ENCODE measurements at regions not wholly inside any gene's neighbourhood (a gene's known extent, or its start where the extent isn't known, plus 50 kb on each side); places are given as distances from the start of the nearest gene placed in this dataset.

DNA sequence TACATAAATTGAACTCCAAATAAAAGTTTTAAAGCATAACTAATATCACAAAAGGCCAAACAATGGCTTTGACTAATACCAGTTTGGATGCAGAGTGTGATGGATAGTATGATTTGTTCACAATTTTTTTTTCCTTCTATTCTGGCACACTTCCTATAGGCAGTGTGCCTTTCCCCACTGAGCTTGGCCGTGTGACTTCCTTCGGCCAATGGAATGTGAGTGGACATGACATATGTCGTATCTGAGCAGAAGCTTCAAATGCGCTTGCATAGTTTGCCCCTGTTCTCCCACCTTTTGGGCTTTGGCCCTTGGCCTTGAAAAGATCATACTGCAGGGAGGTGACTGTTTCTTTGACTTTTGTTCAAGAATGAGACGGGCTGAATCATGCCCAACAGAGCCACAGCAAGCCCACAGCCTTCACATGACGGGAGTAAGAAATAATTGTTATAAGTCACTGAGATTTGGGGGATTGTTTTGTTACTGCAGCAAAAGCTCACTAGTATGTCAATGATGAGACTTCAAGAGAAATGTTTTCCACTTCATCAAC, 279.9 kb upstream of the NEBL start:
- Histone ChIP-seq H3K79me1 (ENCODE audit: low read depth, low read length) (peaks cover 2% of the 10 kb centered on the region), H3K9ac (ENCODE audit: low read depth, low read length, poor library complexity) (no peak overlapping the region), H3K4me3 (ENCODE audit: low read length in 2 of 2) (no peak overlapping the region), H3K27ac (replicated peaks; ENCODE audit: low read length) (no peak overlapping the region), H4K8ac (ENCODE audit: low read depth, low read length) (no peak overlapping the region), H2BK15ac (ENCODE audit: low read length) (no peak overlapping the region), H3K4me2 (ENCODE audit: insufficient read depth, low read length, poor library complexity, severe bottlenecking) (no peak overlapping the region), H3K9me3 (replicated peaks in 1 of 2; ENCODE audit: control insufficient read depth in 2 of 2, insufficient read depth in 1 of 2, low read depth in 1 of 2, low read length in 2 of 2) (peaks cover 2 to 5% of the 10 kb centered on the region in 2 donors), H2BK5ac (ENCODE audit: low read length) (no peak overlapping the region), H2BK120ac (ENCODE audit: low read depth, low read length) (no peak overlapping the region), H3K14ac (ENCODE audit: low read length) (no peak overlapping the region), H3K36me3 (replicated peaks in 1 of 2; ENCODE audit: control insufficient read depth in 2 of 2, insufficient read depth in 2 of 2, low read length in 2 of 2) (no peaks in the 10 kb centered on the region), H3K4me1 (ENCODE audit: control insufficient read depth in 2 of 2, insufficient read depth in 1 of 2, low read depth in 1 of 2, low read length in 2 of 2) (peaks cover 4 to 5% of the 10 kb centered on the region in 2 donors), H3K4ac (ENCODE audit: low read length) (no peak overlapping the region), H3K27me3 (ENCODE audit: control insufficient read depth in 3 of 3, insufficient read depth in 3 of 3, low read depth in 1 of 3, low read length in 3 of 3) (peaks cover 0 to 9% (median 0%) of the 10 kb centered on the region in 3 experiments), H3K23ac (ENCODE audit: low read depth, low read length, poor library complexity) (no peak overlapping the region), H3K18ac (ENCODE audit: low read length) (no peak overlapping the region), H2AFZ (ENCODE audit: low read length) (no peak overlapping the region), H2BK12ac (ENCODE audit: low read length) (no peak overlapping the region), H4K91ac (ENCODE audit: low read depth, low read length, poor library complexity) (no peak overlapping the region), H2AK5ac (ENCODE audit: low read depth, low read length) (no peak overlapping the region)
- DNase-seq (ENCODE audit: low spot score), result no peak
- WGBS, 2 donors (ENCODE audit: extremely low coverage in 2 of 2, insufficient read length in 2 of 2, insufficient replicate concordance in 1 of 2), result no CpG with 5 or more reads among the region's 6 CpGs

DNA sequence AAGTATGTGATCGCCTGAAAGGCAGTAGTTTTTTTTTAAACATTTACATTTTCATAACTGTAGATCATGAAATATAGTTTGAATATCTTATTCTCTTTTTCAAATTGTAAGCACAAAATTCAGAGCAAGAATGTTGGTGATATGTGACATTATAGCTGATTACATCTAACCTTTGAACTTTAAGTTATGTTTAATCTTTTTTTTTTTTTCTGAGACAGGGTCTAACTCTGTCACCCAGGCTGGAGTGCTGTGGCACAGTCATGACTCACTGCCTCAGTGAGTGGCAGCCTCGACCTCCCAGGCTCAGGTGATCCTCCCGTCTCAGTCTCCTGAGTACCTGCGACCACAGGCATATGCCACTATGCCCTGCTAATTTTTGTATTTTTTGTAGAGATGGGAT, 278.7 kb upstream of the NEBL start:
- no peak overlapping the region for H2BK12ac ChIP-seq (ENCODE audit: low read length)
- no CpG with 5 or more reads among the region's 4 CpGs for WGBS, 2 donors (ENCODE audit: extremely low coverage in 2 of 2, insufficient read length in 2 of 2, insufficient replicate concordance in 1 of 2)

DNA sequence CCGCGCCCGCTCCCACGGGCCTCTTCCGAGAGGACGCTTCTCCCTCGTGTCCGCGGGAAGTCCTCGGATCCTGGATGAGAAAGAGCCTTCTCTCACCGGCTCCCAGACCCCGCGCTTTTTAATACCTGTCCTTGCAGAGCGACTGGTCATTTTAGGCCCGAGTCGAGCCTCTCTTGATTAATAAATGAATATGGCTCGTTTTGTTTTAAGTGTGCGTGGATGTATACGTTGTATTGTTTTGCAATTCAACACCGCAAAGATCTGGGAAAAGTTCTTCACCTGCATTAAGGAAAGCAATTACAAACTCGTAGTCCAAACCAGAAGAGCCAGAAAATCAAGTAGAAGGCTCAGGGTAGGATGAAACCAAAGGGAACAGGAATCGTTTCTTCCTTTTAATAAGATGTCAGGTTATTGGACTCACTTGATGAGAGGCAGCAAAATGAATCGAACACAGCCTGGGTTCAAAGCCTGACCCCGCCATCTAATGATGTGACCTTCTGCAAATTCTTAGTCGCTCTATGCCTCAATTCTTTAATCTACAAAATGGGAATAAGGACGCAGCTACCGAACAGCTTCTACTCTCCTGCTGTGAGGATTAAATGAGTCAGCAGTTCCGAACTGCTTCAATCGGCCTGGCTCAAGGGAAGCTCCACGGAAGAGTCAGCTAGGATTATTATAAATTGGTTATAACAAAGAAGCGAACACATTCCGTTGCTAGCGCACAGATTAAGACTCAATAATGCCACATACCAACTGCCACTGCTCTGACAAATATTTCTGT, 277.8 kb upstream of the NEBL start:
- peaks cover 0 to 9% (median 0%) of the 10 kb centered on the region in 3 experiments for H3K27me3 ChIP-seq (ENCODE audit: control insufficient read depth in 3 of 3, insufficient read depth in 3 of 3, low read depth in 1 of 3, low read length in 3 of 3)
- peak overlapping the region; percentile 59 to 99 for H3K4me3 ChIP-seq (ENCODE audit: low read length in 2 of 2)
- peak overlapping the region; percentile 26 for H4K91ac ChIP-seq (ENCODE audit: low read depth, low read length, poor library complexity)
- H3K79me1 ChIP-seq (ENCODE audit: low read depth, low read length), result peaks cover 2% of the 10 kb centered on the region
- peak overlapping the region; percentile 97 for H3K4me2 ChIP-seq (ENCODE audit: insufficient read depth, low read length, poor library complexity, severe bottlenecking)
- H3K27ac ChIP-seq (replicated peaks; ENCODE audit: low read length), result peak overlapping the region; percentile 35
- peaks cover 8 to 13% of the 10 kb centered on the region in 2 donors for H3K4me1 ChIP-seq (ENCODE audit: control insufficient read depth in 2 of 2, insufficient read depth in 1 of 2, low read depth in 1 of 2, low read length in 2 of 2)
- H3K36me3 ChIP-seq (replicated peaks in 1 of 2; ENCODE audit: control insufficient read depth in 2 of 2, insufficient read depth in 2 of 2, low read length in 2 of 2), result peaks cover 0 to 3% of the 10 kb centered on the region in 2 donors
- H3K4ac ChIP-seq (ENCODE audit: low read length), result no peak overlapping the region
- peak overlapping the region; percentile 92 for H2BK15ac ChIP-seq (ENCODE audit: low read length)
- no peak overlapping the region for H4K8ac ChIP-seq (ENCODE audit: low read depth, low read length)
- H2BK12ac ChIP-seq (ENCODE audit: low read length), result peak overlapping the region; percentile 80
- H2BK120ac ChIP-seq (ENCODE audit: low read depth, low read length), result peak overlapping the region; percentile 58
- WGBS, 2 donors (ENCODE audit: extremely low coverage in 2 of 2, insufficient read length in 2 of 2, insufficient replicate concordance in 1 of 2), result no CpG with 5 or more reads among the region's 33 CpGs
- H3K14ac ChIP-seq (ENCODE audit: low read length), result no peak overlapping the region
- H3K9ac ChIP-seq (ENCODE audit: low read depth, low read length, poor library complexity), result peak overlapping the region; percentile 97
- H3K9me3 ChIP-seq (replicated peaks in 1 of 2; ENCODE audit: control insufficient read depth in 2 of 2, insufficient read depth in 1 of 2, low read depth in 1 of 2, low read length in 2 of 2), result peaks cover 2 to 5% of the 10 kb centered on the region in 2 donors
- H3K18ac ChIP-seq (ENCODE audit: low read length), result peak overlapping the region; percentile 99
- peak overlapping the region; percentile 51 for H3K23ac ChIP-seq (ENCODE audit: low read depth, low read length, poor library complexity)
- H2BK5ac ChIP-seq (ENCODE audit: low read length), result peak overlapping the region; percentile 88
- peak overlapping the region; percentile 94 for H2AFZ ChIP-seq (ENCODE audit: low read length)
- peak overlapping the region; percentile 39 for H2AK5ac ChIP-seq (ENCODE audit: low read depth, low read length)
- peak; percentile 46 for DNase-seq (ENCODE audit: low spot score)

More for the DNA sequence above, 278.7 kb upstream of the NEBL start:
- Histone ChIP-seq H3K4me2 (ENCODE audit: insufficient read depth, low read length, poor library complexity, severe bottlenecking) (no peak overlapping the region), H3K23ac (ENCODE audit: low read depth, low read length, poor library complexity) (peak overlapping the region; percentile 4), H3K4ac (ENCODE audit: low read length) (no peak overlapping the region), H3K36me3 (replicated peaks in 1 of 2; ENCODE audit: control insufficient read depth in 2 of 2, insufficient read depth in 2 of 2, low read length in 2 of 2) (peaks cover 0 to 3% of the 10 kb centered on the region in 2 donors), H4K8ac (ENCODE audit: low read depth, low read length) (no peak overlapping the region), H3K14ac (ENCODE audit: low read length) (no peak overlapping the region), H2BK15ac (ENCODE audit: low read length) (no peak overlapping the region), H3K9ac (ENCODE audit: low read depth, low read length, poor library complexity) (no peak overlapping the region), H4K91ac (ENCODE audit: low read depth, low read length, poor library complexity) (peak overlapping the region; percentile 25), H2BK120ac (ENCODE audit: low read depth, low read length) (no peak overlapping the region), H2AFZ (ENCODE audit: low read length) (no peak overlapping the region), H3K9me3 (replicated peaks in 1 of 2; ENCODE audit: control insufficient read depth in 2 of 2, insufficient read depth in 1 of 2, low read depth in 1 of 2, low read length in 2 of 2) (peaks cover 2 to 5% of the 10 kb centered on the region in 2 donors), H3K4me1 (ENCODE audit: control insufficient read depth in 2 of 2, insufficient read depth in 1 of 2, low read depth in 1 of 2, low read length in 2 of 2) (peaks cover 4 to 5% of the 10 kb centered on the region in 2 donors), H2BK5ac (ENCODE audit: low read length) (no peak overlapping the region), H3K18ac (ENCODE audit: low read length) (no peak overlapping the region), H3K27me3 (ENCODE audit: control insufficient read depth in 3 of 3, insufficient read depth in 3 of 3, low read depth in 1 of 3, low read length in 3 of 3) (peaks cover 0 to 9% (median 0%) of the 10 kb centered on the region in 3 experiments), H3K4me3 (ENCODE audit: low read length in 2 of 2) (no peak overlapping the region), H3K27ac (replicated peaks; ENCODE audit: low read length) (no peak overlapping the region), H3K79me1 (ENCODE audit: low read depth, low read length) (peaks cover 2% of the 10 kb centered on the region), H2AK5ac (ENCODE audit: low read depth, low read length) (no peak overlapping the region)
- no peak for DNase-seq (ENCODE audit: low spot score)

Data from neuronal stem cell (in vitro differentiated cells).